HepG2 (cell line): ENCODE measurements at regions not wholly inside any gene's neighbourhood (a gene's known extent, or its start where the extent isn't known, plus 50 kb on each side); places are given as distances from the start of the nearest gene placed in this dataset.
A peak's percentile ranks its signal among the peaks of the same experiment; 100 is the strongest.

Source experiments
- ATAC-seq: fragments of 200-7000 bp; cut with Tn5 transposase; 3 replicates; pipeline ENCODE4 v1.9.1; 2020; ENCODE audit warnings: mild to moderate bottlenecking, moderate library complexity
- BruUV-seq: library from RNA; stranded (reverse); fragments of 400-500 nt; replicated peaks from 2 replicates; lab custom pipeline; 2021; lab: Mats Ljungman, UMichigan
- CTCF ChIA-PET: fragments of 300-600 bp; formaldehyde crosslinking; extraction: SDS; loops from one replicate; lab custom pipeline; 2021; ENCODE audit warnings: low total read pairs, inconsistent platforms, low intra/inter-chr PET ratio; lab: Yijun Ruan, JAX
- POLR2A ChIA-PET: fragments of 350-600 bp; sonication (Branson Sonifier 250); formaldehyde crosslinking; loops from one replicate; lab custom pipeline; 2020; ENCODE audit warnings: antibody characterized with exemption, inconsistent platforms; lab: Yijun Ruan, JAX
- DNase-seq: peaks from one replicate; pipeline ENCODE4 v3.0.0-alpha.2; 2015; ENCODE audit warnings: low spot score
- FAIRE-seq: peaks from 3 replicates; lab custom pipeline; 2011; peaks lifted over from hg19 to GRCh38; lab: Jason Lieb, UNC
- H2AFZ ChIP-seq: one replicate; pipeline ENCODE4 v1.6.1; 2011; ENCODE audit warnings: low read length, inconsistent platforms
- H3K27ac ChIP-seq: fragments of 300-600 bp; 3 replicates; pipeline ENCODE4 v1.8.0; 2011; ENCODE audit warnings: mixed run types, mild to moderate bottlenecking, mixed read lengths, low read length, inconsistent platforms; ENCODE audit not compliant: insufficient read depth; ENCODE audit errors: extremely low read length
- H3K27me3 ChIP-seq, 2 experiments: fragments of 200-600 bp in 1 of 2; 2 replicates in 1 of 2; 3 replicates in 1 of 2; pipeline versions ENCODE4 v1.6.0 to v1.8.0; 2011; ENCODE audit warnings: low read length in 2 of 2, mild to moderate bottlenecking in 2 of 2, moderate library complexity in 2 of 2, inconsistent platforms in 1 of 2; ENCODE audit not compliant: insufficient read depth in 2 of 2, control insufficient read depth in 1 of 2
- H3K36me3 ChIP-seq, 2 experiments: fragments of 200-600 bp in 1 of 2; replicated peaks in 1 of 2; 2 replicates in 1 of 2; 3 replicates in 1 of 2; pipeline versions ENCODE4 v1.5.1 to v1.8.0; 2011; ENCODE audit warnings: low read length in 2 of 2, inconsistent platforms in 1 of 2; ENCODE audit not compliant: insufficient read depth in 2 of 2, control insufficient read depth in 1 of 2
- H3K4me1 ChIP-seq: 2 replicates; pipeline ENCODE4 v1.5.1; 2012; ENCODE audit warnings: low read length, inconsistent platforms; ENCODE audit not compliant: insufficient read depth
- H3K4me2 ChIP-seq: 2 replicates; pipeline ENCODE4 v1.6.0; 2011; ENCODE audit warnings: low read depth, low read length, inconsistent platforms
- H3K4me3 ChIP-seq, 3 experiments: fragments of 200-600 bp in 1 of 3; sonication (generic), shearing (Covaris generic) in 1 of 3; replicated peaks in 1 of 3; 2 replicates each; pipeline ENCODE4 v1.5.1; 2011 to 2016; ENCODE audit warnings: low read length in 3 of 3, inconsistent platforms in 2 of 3, low read depth in 2 of 3, mild to moderate bottlenecking in 2 of 3, control low read depth in 1 of 3, mixed read lengths in 1 of 3; ENCODE audit not compliant: insufficient read depth in 1 of 3
- H3K79me2 ChIP-seq: one replicate; pipeline ENCODE4 v1.6.1; 2011; ENCODE audit warnings: low read length, inconsistent platforms; ENCODE audit not compliant: insufficient read depth
- H3K9ac ChIP-seq: 2 replicates; pipeline ENCODE4 v1.6.0; 2011; ENCODE audit warnings: mild to moderate bottlenecking, low read depth, low read length, inconsistent platforms; ENCODE audit not compliant: insufficient read depth
- H3K9me3 ChIP-seq: 2 replicates; pipeline ENCODE4 v1.5.1; 2012; ENCODE audit warnings: mild to moderate bottlenecking, low read length
- H4K20me1 ChIP-seq: 2 replicates; pipeline ENCODE4 v1.6.0; 2011; ENCODE audit warnings: inconsistent platforms, mild to moderate bottlenecking, low read length, moderate library complexity; ENCODE audit not compliant: insufficient read depth
- ATM ChIP-seq: fragments of 450-650 bp; IDR thresholded peaks from 2 replicates; pipeline ENCODE4 v1.7.1; 2017; ENCODE audit warnings: mild to moderate bottlenecking, borderline replicate concordance
- DBP ChIP-seq: sonication (generic); formaldehyde crosslinking; IDR thresholded peaks from 2 replicates; pipeline ENCODE4 v1.4.0; 2020; ENCODE audit warnings: missing genetic modification reagents; ENCODE audit errors: not compliant biosample characterization
- HBP1 ChIP-seq: IDR thresholded peaks from 2 replicates; pipeline ENCODE4 v1.6.1; 2016; ENCODE audit warnings: low read depth, control low read depth
- ZBTB37 ChIP-seq: sonication (generic); formaldehyde crosslinking; IDR thresholded peaks from 2 replicates; pipeline ENCODE4 v1.4.0; 2020; ENCODE audit warnings: mild to moderate bottlenecking, missing genetic modification reagents
- ZNF121 ChIP-seq: sonication (generic); formaldehyde crosslinking; IDR thresholded peaks from 2 replicates; pipeline ENCODE4 v1.5.0; 2020; ENCODE audit warnings: mild to moderate bottlenecking, missing genetic modification reagents
- ZNF160 ChIP-seq: sonication (generic); formaldehyde crosslinking; IDR thresholded peaks from 2 replicates; pipeline ENCODE4 v1.8.0; 2022; ENCODE audit warnings: mild to moderate bottlenecking, inconsistent platforms, missing genetic modification reagents
- ZNF24 ChIP-seq: fragments of 450-650 bp; IDR thresholded peaks from 2 replicates; pipeline ENCODE4 v1.6.1; 2017; ENCODE audit warnings: antibody characterized with exemption, mild to moderate bottlenecking
- ZNF572 ChIP-seq: sonication (generic); formaldehyde crosslinking; IDR thresholded peaks from 2 replicates; pipeline ENCODE4 v1.5.1; 2020; ENCODE audit warnings: mild to moderate bottlenecking, missing genetic modification reagents
- ZNF605 ChIP-seq: sonication (generic); formaldehyde crosslinking; IDR thresholded peaks from 2 replicates; pipeline ENCODE4 v1.8.0; 2022; ENCODE audit warnings: mild to moderate bottlenecking, missing genetic modification reagents
- WGBS: methylation state at CpG from one replicate; pipeline ENCODE4 v1.1.6; 2017; ENCODE audit warnings: low lambda C conversion rate; 5-methylcytosine and 5-hydroxymethylcytosine counted together
- in situ Hi-C: cut with HindIII; loops from 2 replicates; pipeline ENCODE4 v1.10.0; 2017; ENCODE audit warnings: low pct_unique_long_range_greater_than_20kb; ENCODE audit not compliant: extremely low pct_ligation_motif_present
- intact Hi-C: fragments of 100-400 bp; cut with micrococcal nuclease; formaldehyde crosslinking; loops from one replicate; pipeline ENCODE4 v1.10.0; 2022; ENCODE audit not compliant: unreplicated experiment
- TF ChIP-seq, protein P1 (sequence below): sonication (generic); formaldehyde crosslinking; IDR thresholded peaks from 2 replicates; pipeline ENCODE4 v1.4.0; 2020; ENCODE audit warnings: missing genetic modification reagents
- TF ChIP-seq, protein P2 (sequence below): sonication (generic); formaldehyde crosslinking; IDR thresholded peaks from 2 replicates; pipeline ENCODE4 v1.5.0; 2020; ENCODE audit warnings: mild to moderate bottlenecking, missing genetic modification reagents, moderate library complexity

DNA sequence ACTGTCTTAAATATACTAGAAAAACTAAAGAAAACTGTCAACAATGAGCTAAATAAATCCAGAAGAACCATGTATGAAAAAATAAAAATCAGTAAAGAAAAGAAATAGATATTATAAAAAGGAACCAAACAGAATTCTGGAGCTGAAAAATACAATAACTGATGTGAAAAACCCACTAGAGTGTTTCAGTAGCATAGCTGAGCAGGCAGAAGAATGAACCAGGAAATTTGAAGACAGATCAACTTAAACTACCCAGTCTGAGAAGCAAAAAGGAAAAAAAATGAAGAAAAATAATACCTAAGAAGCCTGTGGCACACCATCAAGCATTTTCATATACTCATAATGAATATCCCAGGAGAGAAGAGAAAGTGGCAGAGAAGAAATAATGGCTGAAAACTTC lies 240.1 kb upstream of the RXFP2 start:
- H3K9ac ChIP-seq, result no peak overlapping the region
- no peak for TF ChIP-seq ATM
- TF ChIP-seq, protein P1, sequence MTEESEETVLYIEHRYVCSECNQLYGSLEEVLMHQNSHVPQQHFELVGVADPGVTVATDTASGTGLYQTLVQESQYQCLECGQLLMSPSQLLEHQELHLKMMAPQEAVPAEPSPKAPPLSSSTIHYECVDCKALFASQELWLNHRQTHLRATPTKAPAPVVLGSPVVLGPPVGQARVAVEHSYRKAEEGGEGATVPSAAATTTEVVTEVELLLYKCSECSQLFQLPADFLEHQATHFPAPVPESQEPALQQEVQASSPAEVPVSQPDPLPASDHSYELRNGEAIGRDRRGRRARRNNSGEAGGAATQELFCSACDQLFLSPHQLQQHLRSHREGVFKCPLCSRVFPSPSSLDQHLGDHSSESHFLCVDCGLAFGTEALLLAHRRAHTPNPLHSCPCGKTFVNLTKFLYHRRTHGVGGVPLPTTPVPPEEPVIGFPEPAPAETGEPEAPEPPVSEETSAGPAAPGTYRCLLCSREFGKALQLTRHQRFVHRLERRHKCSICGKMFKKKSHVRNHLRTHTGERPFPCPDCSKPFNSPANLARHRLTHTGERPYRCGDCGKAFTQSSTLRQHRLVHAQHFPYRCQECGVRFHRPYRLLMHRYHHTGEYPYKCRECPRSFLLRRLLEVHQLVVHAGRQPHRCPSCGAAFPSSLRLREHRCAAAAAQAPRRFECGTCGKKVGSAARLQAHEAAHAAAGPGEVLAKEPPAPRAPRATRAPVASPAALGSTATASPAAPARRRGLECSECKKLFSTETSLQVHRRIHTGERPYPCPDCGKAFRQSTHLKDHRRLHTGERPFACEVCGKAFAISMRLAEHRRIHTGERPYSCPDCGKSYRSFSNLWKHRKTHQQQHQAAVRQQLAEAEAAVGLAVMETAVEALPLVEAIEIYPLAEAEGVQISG (CRISPR knock-in tag), result no peak
- TF ChIP-seq ZNF160, result peak; percentile 95; the same call in 1 of the 2 replicates
- FAIRE-seq, result no peak
- H3K4me2 ChIP-seq, result no peak overlapping the region
- no peaks in the 10 kb centered on the region for H3K4me1 ChIP-seq
- ATAC-seq, result no peak
- CTCF ChIA-PET, result no interaction called here
- H2AFZ ChIP-seq, result no peak overlapping the region
- no peak overlapping the region for H3K4me3 ChIP-seq
- BruUV-seq, result no TSS peak
- intact Hi-C loops (no loop called here), in situ Hi-C loops (no loop called here)
- no peaks in the 10 kb centered on the region for H4K20me1 ChIP-seq
- no peak overlapping the region for H3K27ac ChIP-seq
- H3K79me2 ChIP-seq, result no peaks in the 10 kb centered on the region
- POLR2A ChIA-PET, result no interaction called here
- DNase-seq, result no peak
- peaks cover 11% of the 10 kb centered on the region for H3K9me3 ChIP-seq
- H3K27me3 ChIP-seq, result no peaks in the 10 kb centered on the region; a peak in 1 of 5 replicates
- H3K36me3 ChIP-seq, result no peaks in the 10 kb centered on the region

GRCh38 chr13:31503626-31504025 lies 235.7 kb upstream of the RXFP2 start:
- no TSS peak for BruUV-seq
- ChIA-PET CTCF (no interaction called here), POLR2A (no interaction called here)
- Histone ChIP-seq H3K4me1 (no peaks in the 10 kb centered on the region), H2AFZ (no peak overlapping the region), H3K36me3 (no peaks in the 10 kb centered on the region), H3K9ac (no peak overlapping the region), H3K9me3 (peaks cover 11% of the 10 kb centered on the region), H3K27me3 (no peaks in the 10 kb centered on the region; a peak in 1 of 5 replicates), H3K27ac (no peak overlapping the region), H4K20me1 (no peaks in the 10 kb centered on the region), H3K4me2 (no peak overlapping the region), H3K79me2 (no peaks in the 10 kb centered on the region), H3K4me3 (no peak overlapping the region)
- in situ Hi-C loops (no loop called here), intact Hi-C loops (no loop called here)
- DNase-seq (no peak), FAIRE-seq (no peak), ATAC-seq (no peak)
- 0% methylated on average over 3 of the region's 3 CpGs for WGBS
- TF ChIP-seq ZNF24 (no peak), ZBTB37 (CRISPR knock-in tag) (no peak), DBP (CRISPR knock-in tag) (no peak), HBP1 (no peak), ZNF605 (CRISPR knock-in tag) (no peak), ZNF572 (no peak), ZNF121 (CRISPR knock-in tag) (no peak)
- TF ChIP-seq, protein P2, sequence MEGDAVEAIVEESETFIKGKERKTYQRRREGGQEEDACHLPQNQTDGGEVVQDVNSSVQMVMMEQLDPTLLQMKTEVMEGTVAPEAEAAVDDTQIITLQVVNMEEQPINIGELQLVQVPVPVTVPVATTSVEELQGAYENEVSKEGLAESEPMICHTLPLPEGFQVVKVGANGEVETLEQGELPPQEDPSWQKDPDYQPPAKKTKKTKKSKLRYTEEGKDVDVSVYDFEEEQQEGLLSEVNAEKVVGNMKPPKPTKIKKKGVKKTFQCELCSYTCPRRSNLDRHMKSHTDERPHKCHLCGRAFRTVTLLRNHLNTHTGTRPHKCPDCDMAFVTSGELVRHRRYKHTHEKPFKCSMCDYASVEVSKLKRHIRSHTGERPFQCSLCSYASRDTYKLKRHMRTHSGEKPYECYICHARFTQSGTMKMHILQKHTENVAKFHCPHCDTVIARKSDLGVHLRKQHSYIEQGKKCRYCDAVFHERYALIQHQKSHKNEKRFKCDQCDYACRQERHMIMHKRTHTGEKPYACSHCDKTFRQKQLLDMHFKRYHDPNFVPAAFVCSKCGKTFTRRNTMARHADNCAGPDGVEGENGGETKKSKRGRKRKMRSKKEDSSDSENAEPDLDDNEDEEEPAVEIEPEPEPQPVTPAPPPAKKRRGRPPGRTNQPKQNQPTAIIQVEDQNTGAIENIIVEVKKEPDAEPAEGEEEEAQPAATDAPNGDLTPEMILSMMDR (CRISPR knock-in tag), result no peak
